ENCODE measurements at regions not wholly inside any gene's neighbourhood (a gene's known extent, or its start where the extent isn't known, plus 50 kb on each side); places are given as distances from the start of the nearest gene placed in this dataset.

- H3K9me2 ChIP-seq (replicated peaks; ENCODE audit: insufficient read depth, low read length) = no peaks in the 10 kb centered on the region
- no peaks in the 10 kb centered on the region for H3K36me3 ChIP-seq (ENCODE audit: insufficient read depth, low read length)
- H3K9ac ChIP-seq (ENCODE audit: low read length) = no peak overlapping the region
- no peaks in the 10 kb centered on the region for H3K9me3 ChIP-seq (ENCODE audit: low read length)
- no peaks in the 10 kb centered on the region for H3K27me3 ChIP-seq (ENCODE audit: low read length)
- no peaks in the 10 kb centered on the region for H4K20me1 ChIP-seq (ENCODE audit: insufficient read depth, low read depth, low read length)
- H3K79me2 ChIP-seq (ENCODE audit: low read length) = no peaks in the 10 kb centered on the region
- no peak for DNase-seq
- no peak overlapping the region for H3K27ac ChIP-seq (ENCODE audit: low read length)
- no peak overlapping the region for H2AFZ ChIP-seq (ENCODE audit: low read length)
- no peak overlapping the region for H3K4me3 ChIP-seq (ENCODE audit: low read length)
- H3K4me2 ChIP-seq (ENCODE audit: low read depth, low read length, poor library complexity, severe bottlenecking) = no peak overlapping the region
- peaks cover 25% of the 10 kb centered on the region for H3K4me1 ChIP-seq (ENCODE audit: low read length)
Observed at GRCh38 chr2:195319112-195319460, 337.9 kb upstream of the SLC39A10 start.

GRCh38 chr2:195318440-195319111, 338.4 kb upstream of the SLC39A10 start:
- H2AFZ ChIP-seq (ENCODE audit: low read length) = no peak overlapping the region
- H3K4me1 ChIP-seq (ENCODE audit: low read length) = peaks cover 30% of the 10 kb centered on the region
- peak; percentile 80 for DNase-seq
- no peaks in the 10 kb centered on the region for H3K79me2 ChIP-seq (ENCODE audit: low read length)
- H4K20me1 ChIP-seq (ENCODE audit: insufficient read depth, low read depth, low read length) = no peaks in the 10 kb centered on the region
- H3K27me3 ChIP-seq (ENCODE audit: low read length) = no peaks in the 10 kb centered on the region
- no peak overlapping the region for H3K27ac ChIP-seq (ENCODE audit: low read length)
- H3K4me2 ChIP-seq (ENCODE audit: low read depth, low read length, poor library complexity, severe bottlenecking) = no peak overlapping the region
- H3K4me3 ChIP-seq (ENCODE audit: low read length) = no peak overlapping the region
- no peaks in the 10 kb centered on the region for H3K36me3 ChIP-seq (ENCODE audit: insufficient read depth, low read length)
- H3K9ac ChIP-seq (ENCODE audit: low read length) = no peak overlapping the region
- no peaks in the 10 kb centered on the region for H3K9me3 ChIP-seq (ENCODE audit: low read length)
- H3K9me2 ChIP-seq (replicated peaks; ENCODE audit: insufficient read depth, low read length) = no peaks in the 10 kb centered on the region

GRCh38 chr2:195317550-195317949, 339.5 kb upstream of the SLC39A10 start:
- Histone ChIP-seq H3K4me2 (ENCODE audit: low read depth, low read length, poor library complexity, severe bottlenecking) (no peak overlapping the region), H3K36me3 (ENCODE audit: insufficient read depth, low read length) (no peaks in the 10 kb centered on the region), H3K79me2 (ENCODE audit: low read length) (no peaks in the 10 kb centered on the region), H3K27ac (ENCODE audit: low read length) (no peak overlapping the region), H3K4me3 (ENCODE audit: low read length) (no peak overlapping the region), H3K9me2 (replicated peaks; ENCODE audit: insufficient read depth, low read length) (no peaks in the 10 kb centered on the region), H2AFZ (ENCODE audit: low read length) (no peak overlapping the region), H4K20me1 (ENCODE audit: insufficient read depth, low read depth, low read length) (no peaks in the 10 kb centered on the region), H3K27me3 (ENCODE audit: low read length) (no peaks in the 10 kb centered on the region), H3K9me3 (ENCODE audit: low read length) (no peaks in the 10 kb centered on the region), H3K4me1 (ENCODE audit: low read length) (peaks cover 30% of the 10 kb centered on the region), H3K9ac (ENCODE audit: low read length) (no peak overlapping the region)
- no peak for DNase-seq

GRCh38 chr2:195316486-195316885, 340.5 kb upstream of the SLC39A10 start:
- Histone ChIP-seq H3K36me3 (ENCODE audit: insufficient read depth, low read length) (no peaks in the 10 kb centered on the region), H2AFZ (ENCODE audit: low read length) (peak overlapping the region; percentile 61; the same call in 1 of the 2 replicates), H3K9me3 (ENCODE audit: low read length) (no peaks in the 10 kb centered on the region), H3K9me2 (replicated peaks; ENCODE audit: insufficient read depth, low read length) (no peaks in the 10 kb centered on the region), H3K9ac (ENCODE audit: low read length) (no peak overlapping the region), H3K4me3 (ENCODE audit: low read length) (no peak overlapping the region), H3K27me3 (ENCODE audit: low read length) (no peaks in the 10 kb centered on the region), H3K79me2 (ENCODE audit: low read length) (no peaks in the 10 kb centered on the region), H4K20me1 (ENCODE audit: insufficient read depth, low read depth, low read length) (no peaks in the 10 kb centered on the region), H3K27ac (ENCODE audit: low read length) (no peak overlapping the region), H3K4me2 (ENCODE audit: low read depth, low read length, poor library complexity, severe bottlenecking) (no peak overlapping the region), H3K4me1 (ENCODE audit: low read length) (peaks cover 30% of the 10 kb centered on the region)
- peak; percentile 58 for DNase-seq

- no peak for DNase-seq
- Histone ChIP-seq H3K36me3 (ENCODE audit: insufficient read depth, low read length) (no peaks in the 10 kb centered on the region), H2AFZ (ENCODE audit: low read length) (no peak overlapping the region), H4K20me1 (ENCODE audit: insufficient read depth, low read depth, low read length) (no peaks in the 10 kb centered on the region), H3K9me2 (replicated peaks; ENCODE audit: insufficient read depth, low read length) (no peaks in the 10 kb centered on the region), H3K79me2 (ENCODE audit: low read length) (no peaks in the 10 kb centered on the region), H3K4me2 (ENCODE audit: low read depth, low read length, poor library complexity, severe bottlenecking) (no peak overlapping the region), H3K4me1 (ENCODE audit: low read length) (peaks cover 24% of the 10 kb centered on the region), H3K9ac (ENCODE audit: low read length) (no peak overlapping the region), H3K27ac (ENCODE audit: low read length) (no peak overlapping the region), H3K9me3 (ENCODE audit: low read length) (no peaks in the 10 kb centered on the region), H3K4me3 (ENCODE audit: low read length) (no peak overlapping the region), H3K27me3 (ENCODE audit: low read length) (no peaks in the 10 kb centered on the region)
Observed at GRCh38 chr2:195313962-195314361, 343.1 kb upstream of the SLC39A10 start.

- H4K20me1 ChIP-seq (ENCODE audit: insufficient read depth, low read depth, low read length) = no peaks in the 10 kb centered on the region
- no peak overlapping the region for H3K9ac ChIP-seq (ENCODE audit: low read length)
- no peaks in the 10 kb centered on the region for H3K9me2 ChIP-seq (replicated peaks; ENCODE audit: insufficient read depth, low read length)
- H3K4me2 ChIP-seq (ENCODE audit: low read depth, low read length, poor library complexity, severe bottlenecking) = no peak overlapping the region
- no peaks in the 10 kb centered on the region for H3K27me3 ChIP-seq (ENCODE audit: low read length)
- peak; percentile 48 for DNase-seq
- no peaks in the 10 kb centered on the region for H3K9me3 ChIP-seq (ENCODE audit: low read length)
- no peak overlapping the region for H2AFZ ChIP-seq (ENCODE audit: low read length)
- no peaks in the 10 kb centered on the region for H3K79me2 ChIP-seq (ENCODE audit: low read length)
- no peak overlapping the region for H3K4me3 ChIP-seq (ENCODE audit: low read length)
- H3K4me1 ChIP-seq (ENCODE audit: low read length) = peaks cover 17% of the 10 kb centered on the region
- H3K36me3 ChIP-seq (ENCODE audit: insufficient read depth, low read length) = no peaks in the 10 kb centered on the region
- no peak overlapping the region for H3K27ac ChIP-seq (ENCODE audit: low read length)
Observed at GRCh38 chr2:195312662-195313061, 344.4 kb upstream of the SLC39A10 start.

- Histone ChIP-seq H3K79me2 (ENCODE audit: low read length) (no peaks in the 10 kb centered on the region), H3K27ac (ENCODE audit: low read length) (no peak overlapping the region), H3K9me3 (ENCODE audit: low read length) (no peaks in the 10 kb centered on the region), H4K20me1 (ENCODE audit: insufficient read depth, low read depth, low read length) (no peaks in the 10 kb centered on the region), H3K36me3 (ENCODE audit: insufficient read depth, low read length) (no peaks in the 10 kb centered on the region), H3K4me2 (ENCODE audit: low read depth, low read length, poor library complexity, severe bottlenecking) (no peak overlapping the region), H3K27me3 (ENCODE audit: low read length) (no peaks in the 10 kb centered on the region), H3K9me2 (replicated peaks; ENCODE audit: insufficient read depth, low read length) (no peaks in the 10 kb centered on the region), H3K9ac (ENCODE audit: low read length) (no peak overlapping the region), H2AFZ (ENCODE audit: low read length) (no peak overlapping the region), H3K4me1 (ENCODE audit: low read length) (no peaks in the 10 kb centered on the region), H3K4me3 (ENCODE audit: low read length) (no peak overlapping the region)
- no peak for DNase-seq
Observed at GRCh38 chr2:195308163-195308562, 348.9 kb upstream of the SLC39A10 start.

- Histone ChIP-seq H2AFZ (ENCODE audit: low read length) (no peak overlapping the region), H3K9me2 (replicated peaks; ENCODE audit: insufficient read depth, low read length) (no peaks in the 10 kb centered on the region), H3K79me2 (ENCODE audit: low read length) (no peaks in the 10 kb centered on the region), H3K27me3 (ENCODE audit: low read length) (no peaks in the 10 kb centered on the region), H3K9ac (ENCODE audit: low read length) (no peak overlapping the region), H3K4me1 (ENCODE audit: low read length) (no peaks in the 10 kb centered on the region), H3K27ac (ENCODE audit: low read length) (no peak overlapping the region), H3K9me3 (ENCODE audit: low read length) (no peaks in the 10 kb centered on the region), H3K36me3 (ENCODE audit: insufficient read depth, low read length) (no peaks in the 10 kb centered on the region), H4K20me1 (ENCODE audit: insufficient read depth, low read depth, low read length) (no peaks in the 10 kb centered on the region), H3K4me3 (ENCODE audit: low read length) (no peak overlapping the region), H3K4me2 (ENCODE audit: low read depth, low read length, poor library complexity, severe bottlenecking) (no peak overlapping the region)
- no peak for DNase-seq
Observed at GRCh38 chr2:195307751-195308150, 349.3 kb upstream of the SLC39A10 start.

Data from Karpas-422 (cell line).